ENCODE measurements at regions not wholly inside any gene's neighbourhood (a gene's known extent, or its start where the extent isn't known, plus 50 kb on each side); places are given as distances from the start of the nearest gene placed in this dataset.

DNA sequence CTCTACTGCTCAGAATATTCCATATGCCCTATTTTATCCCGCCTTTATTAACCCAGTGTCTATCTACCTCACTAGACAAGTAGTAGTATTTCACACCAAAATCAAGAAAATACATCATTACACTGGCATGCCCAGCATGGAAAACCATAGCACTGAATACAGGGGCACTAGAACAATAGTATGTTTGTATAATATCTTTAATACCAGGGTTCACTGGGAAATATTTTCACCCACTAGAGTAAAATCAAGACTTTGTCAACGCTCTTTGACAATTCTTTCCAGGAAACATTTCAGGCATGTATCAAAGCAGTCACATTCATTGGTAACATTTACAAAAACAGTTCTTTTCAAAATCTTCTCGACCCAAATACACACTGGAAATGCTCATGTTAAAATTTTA lies 119.3 kb upstream of the BEND6 start:
- TF ChIP-seq, protein P1, sequence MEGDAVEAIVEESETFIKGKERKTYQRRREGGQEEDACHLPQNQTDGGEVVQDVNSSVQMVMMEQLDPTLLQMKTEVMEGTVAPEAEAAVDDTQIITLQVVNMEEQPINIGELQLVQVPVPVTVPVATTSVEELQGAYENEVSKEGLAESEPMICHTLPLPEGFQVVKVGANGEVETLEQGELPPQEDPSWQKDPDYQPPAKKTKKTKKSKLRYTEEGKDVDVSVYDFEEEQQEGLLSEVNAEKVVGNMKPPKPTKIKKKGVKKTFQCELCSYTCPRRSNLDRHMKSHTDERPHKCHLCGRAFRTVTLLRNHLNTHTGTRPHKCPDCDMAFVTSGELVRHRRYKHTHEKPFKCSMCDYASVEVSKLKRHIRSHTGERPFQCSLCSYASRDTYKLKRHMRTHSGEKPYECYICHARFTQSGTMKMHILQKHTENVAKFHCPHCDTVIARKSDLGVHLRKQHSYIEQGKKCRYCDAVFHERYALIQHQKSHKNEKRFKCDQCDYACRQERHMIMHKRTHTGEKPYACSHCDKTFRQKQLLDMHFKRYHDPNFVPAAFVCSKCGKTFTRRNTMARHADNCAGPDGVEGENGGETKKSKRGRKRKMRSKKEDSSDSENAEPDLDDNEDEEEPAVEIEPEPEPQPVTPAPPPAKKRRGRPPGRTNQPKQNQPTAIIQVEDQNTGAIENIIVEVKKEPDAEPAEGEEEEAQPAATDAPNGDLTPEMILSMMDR (conservative IDR thresholded peaks at IDR 0.05), result no peak
- no peak for TF ChIP-seq ZFX (IDR thresholded peaks at IDR 0.05)
